H1 (cell line): ENCODE measurements at regions not wholly inside any gene's neighbourhood (a gene's known extent, or its start where the extent isn't known, plus 50 kb on each side); places are given as distances from the start of the nearest gene placed in this dataset.

Source experiments
- CTCF ChIA-PET: fragments of 300-600 bp; sonication (Branson Sonifier 250); formaldehyde crosslinking; loops from one replicate; lab custom pipeline; 2021; ENCODE audit not compliant: partially characterized antibody; lab: Charles Lee
- POLR2A ChIA-PET: fragments of 300-600 bp; sonication (Branson Sonifier 250); formaldehyde crosslinking; loops from one replicate; lab custom pipeline; 2021; ENCODE audit warnings: inconsistent platforms; ENCODE audit not compliant: partially characterized antibody; lab: Charles Lee
- DNase-seq, 2 experiments: peaks; one replicate each; pipeline versions ENCODE4 v3.0.0 to v3.0.0-alpha.2; 2010 to 2022; ENCODE audit warnings: low spot score in 2 of 2, low read depth in 1 of 2, mixed read lengths in 1 of 2
- FAIRE-seq: peaks from 2 replicates; lab custom pipeline; 2011; peaks lifted over from hg19 to GRCh38; lab: Jason Lieb, UNC
- H2AFZ ChIP-seq: 2 replicates; pipeline ENCODE4 v1.8.1; 2012; ENCODE audit warnings: low read length, inconsistent platforms
- H2AK5ac ChIP-seq: 2 replicates; pipeline ENCODE4 v1.6.1; 2013; ENCODE audit warnings: low read depth, low read length
- H2BK120ac ChIP-seq: replicated peaks from 2 replicates; pipeline ENCODE3; 2013; ENCODE audit warnings: low read depth, low read length, inconsistent platforms
- H2BK12ac ChIP-seq: 2 replicates; pipeline ENCODE4 v1.6.1; 2013; ENCODE audit warnings: low read depth, low read length
- H2BK15ac ChIP-seq: 2 replicates; pipeline ENCODE4 v1.6.1; 2013; ENCODE audit warnings: low read length
- H2BK20ac ChIP-seq: 2 replicates; pipeline ENCODE4 v1.6.1; 2013; ENCODE audit warnings: low read length
- H2BK5ac ChIP-seq: 2 replicates; pipeline ENCODE4 v1.6.1; 2013; ENCODE audit warnings: low read depth, low read length
- H3K14ac ChIP-seq: 2 replicates; pipeline ENCODE4 v1.6.1; 2013; ENCODE audit warnings: inconsistent platforms; ENCODE audit not compliant: insufficient read length
- H3K18ac ChIP-seq: 2 replicates; pipeline ENCODE4 v1.6.1; 2013; ENCODE audit warnings: low read length; ENCODE audit errors: extremely low read depth
- H3K23ac ChIP-seq: 2 replicates; pipeline ENCODE4 v1.6.1; 2013; ENCODE audit warnings: inconsistent platforms; ENCODE audit not compliant: insufficient read length
- H3K23me2 ChIP-seq: 2 replicates; pipeline ENCODE4 v1.6.1; 2013; ENCODE audit warnings: low read depth, low read length
- H3K27ac ChIP-seq: 2 replicates; pipeline ENCODE4 v1.6.1; 2011; ENCODE audit warnings: low read depth, low read length, inconsistent platforms
- H3K27me3 ChIP-seq, 4 experiments: replicated peaks in 1 of 4; 1 replicate in 1 of 4; 2 replicates in 3 of 4; pipeline versions ENCODE4 v1.6.1 to v1.8.1; 2011 to 2013; ENCODE audit warnings: low read length in 3 of 4, mild to moderate bottlenecking in 3 of 4, inconsistent platforms in 2 of 4, mixed read lengths in 2 of 4, moderate library complexity in 1 of 4; ENCODE audit not compliant: control insufficient read depth in 3 of 4, insufficient read depth in 3 of 4; ENCODE audit errors: extremely low read depth in 1 of 4
- H3K36me3 ChIP-seq, 4 experiments: 2 replicates each; pipeline versions ENCODE4 v1.6.1 to v1.8.1; 2011 to 2013; ENCODE audit warnings: mild to moderate bottlenecking in 4 of 4, low read length in 3 of 4, moderate library complexity in 2 of 4, control low read depth in 1 of 4, inconsistent platforms in 1 of 4; ENCODE audit not compliant: insufficient read depth in 4 of 4, control insufficient read depth in 2 of 4
- H3K4ac ChIP-seq: replicated peaks from 2 replicates; pipeline ENCODE3; 2013; ENCODE audit warnings: low read length, low read depth, mixed read lengths, inconsistent platforms; ENCODE audit not compliant: insufficient read length
- H3K4me1 ChIP-seq, 4 experiments: replicated peaks in 1 of 4; 1 replicate in 1 of 4; 2 replicates in 3 of 4; pipeline versions ENCODE4 v1.6.1 to v1.8.1; 2011 to 2013; ENCODE audit warnings: low read length in 3 of 4, inconsistent platforms in 2 of 4, mixed read lengths in 1 of 4; ENCODE audit not compliant: insufficient read depth in 4 of 4, control insufficient read depth in 3 of 4
- H3K4me2 ChIP-seq, 2 experiments: 2 replicates each; pipeline versions ENCODE4 v1.6.1 to v1.8.1; 2011 to 2013; ENCODE audit warnings: low read depth in 2 of 2, low read length in 2 of 2, control low read depth in 1 of 2, inconsistent platforms in 1 of 2, mild to moderate bottlenecking in 1 of 2; ENCODE audit not compliant: insufficient read depth in 1 of 2
- H3K4me3 ChIP-seq, 4 experiments: fragments of 200-600, 300-600 bp in 1 of 4; sonication (generic), shearing (Covaris generic), sonication (Bioruptor Twin) in 1 of 4; 2 replicates each; pipeline versions ENCODE4 v1.5.1 to v1.8.1; 2011 to 2016; ENCODE audit warnings: low read length in 4 of 4, low read depth in 3 of 4, control low read depth in 2 of 4, inconsistent platforms in 2 of 4, mild to moderate bottlenecking in 2 of 4, mixed read lengths in 1 of 4, moderate library complexity in 1 of 4; ENCODE audit not compliant: insufficient read depth in 2 of 4; ENCODE audit errors: extremely low read depth in 1 of 4
- H3K56ac ChIP-seq: replicated peaks from 2 replicates; pipeline ENCODE3; 2013; ENCODE audit warnings: low read depth, mild to moderate bottlenecking, mixed read lengths, low read length, inconsistent platforms; ENCODE audit not compliant: insufficient read length
- H3K79me1 ChIP-seq: 2 replicates; pipeline ENCODE4 v1.6.1; 2013; ENCODE audit warnings: low read depth, low read length, control low read depth
- H3K79me2 ChIP-seq, 2 experiments: 2 replicates each; pipeline versions ENCODE4 v1.6.1 to v1.8.1; 2012 to 2013; ENCODE audit warnings: low read length in 2 of 2, mild to moderate bottlenecking in 2 of 2, inconsistent platforms in 1 of 2; ENCODE audit not compliant: insufficient read depth in 2 of 2, control insufficient read depth in 1 of 2
- H3K9ac ChIP-seq, 4 experiments: replicated peaks in 1 of 4; 1 replicate in 1 of 4; 2 replicates in 3 of 4; pipeline versions ENCODE4 v1.6.1 to v1.8.1; 2011 to 2013; ENCODE audit warnings: low read depth in 3 of 4, low read length in 3 of 4, control low read depth in 2 of 4, mild to moderate bottlenecking in 2 of 4, moderate library complexity in 2 of 4, inconsistent platforms in 1 of 4; ENCODE audit errors: extremely low read depth in 1 of 4
- H3K9me3 ChIP-seq, 2 experiments: 2 replicates each; pipeline versions ENCODE4 v1.6.1 to v1.8.1; 2012 to 2013; ENCODE audit warnings: mild to moderate bottlenecking in 2 of 2, moderate library complexity in 2 of 2, control low read depth in 1 of 2, inconsistent platforms in 1 of 2, low read depth in 1 of 2, low read length in 1 of 2, mixed read lengths in 1 of 2; ENCODE audit not compliant: insufficient read depth in 2 of 2
- H4K20me1 ChIP-seq, 2 experiments: replicated peaks in 1 of 2; 2 replicates each; pipeline versions ENCODE3 to v1.8.1; 2011 to 2013; ENCODE audit warnings: inconsistent platforms in 2 of 2, low read length in 2 of 2, mild to moderate bottlenecking in 1 of 2; ENCODE audit not compliant: insufficient read depth in 2 of 2, control insufficient read depth in 1 of 2
- H4K5ac ChIP-seq: 2 replicates; pipeline ENCODE4 v1.6.1; 2013; ENCODE audit warnings: low read length, low read depth, mixed read lengths, inconsistent platforms; ENCODE audit not compliant: insufficient read length
- H4K8ac ChIP-seq: 2 replicates; pipeline ENCODE4 v1.8.0; 2013; ENCODE audit warnings: mild to moderate bottlenecking, moderate library complexity, low read length, inconsistent platforms; ENCODE audit not compliant: insufficient read depth; ENCODE audit errors: extremely low read depth
- H4K91ac ChIP-seq: replicated peaks from 2 replicates; pipeline ENCODE3; 2013; ENCODE audit warnings: low read length, mixed read lengths, inconsistent platforms; ENCODE audit not compliant: insufficient read length
- BACH1 ChIP-seq: IDR thresholded peaks from 2 replicates; pipeline ENCODE4 v1.6.1; 2012; ENCODE audit warnings: low read length, improper control_type of control experiment
- HDAC2 ChIP-seq, 2 experiments: fragments of 300-600 bp in 1 of 2; sonication (generic) in 1 of 2; IDR thresholded peaks; 2 replicates each; pipeline ENCODE4 v1.6.1; 2011 to 2012; ENCODE audit warnings: low read depth in 2 of 2, low read length in 2 of 2, mild to moderate bottlenecking in 2 of 2, moderate library complexity in 2 of 2, borderline replicate concordance in 1 of 2, inconsistent platforms in 1 of 2
- HDAC6 ChIP-seq: IDR thresholded peaks from one replicate; pipeline ENCODE4 v1.7.1; 2012; ENCODE audit warnings: low read depth, mild to moderate bottlenecking, inconsistent platforms, low read length, moderate library complexity
- MAFK ChIP-seq: IDR thresholded peaks from 2 replicates; pipeline ENCODE4 v1.6.1; 2012; ENCODE audit warnings: low read depth, mild to moderate bottlenecking, improper control_type of control experiment, low read length
- NANOG ChIP-seq: IDR thresholded peaks from 2 replicates; pipeline ENCODE4 v1.6.1; 2011; ENCODE audit warnings: low read length, low read depth, mild to moderate bottlenecking, inconsistent platforms; ENCODE audit not compliant: insufficient read depth, poor library complexity, severe bottlenecking
- POLR2A ChIP-seq, 2 experiments: IDR thresholded peaks; 1 replicate in 1 of 2; 2 replicates in 1 of 2; pipeline ENCODE4 v1.6.1; 2011; ENCODE audit warnings: low read depth in 2 of 2, low read length in 2 of 2, mild to moderate bottlenecking in 2 of 2; ENCODE audit errors: control extremely low read depth in 1 of 2
- RFX5 ChIP-seq: IDR thresholded peaks from 2 replicates; pipeline ENCODE4 v1.6.1; 2011; ENCODE audit warnings: low read depth, low read length, improper control_type of control experiment, borderline replicate concordance
- SP4 ChIP-seq: IDR thresholded peaks from 2 replicates; pipeline ENCODE4 v1.6.1; 2012; ENCODE audit warnings: low read length, inconsistent platforms
- ZNF274 ChIP-seq: IDR thresholded peaks from 2 replicates; pipeline ENCODE4 v1.7.0; 2012; ENCODE audit warnings: low read length, borderline replicate concordance; ENCODE audit errors: extremely low read depth
- WGBS, 2 experiments: shearing (Covaris generic) in 1 of 2; methylation state at CpG; one replicate each; pipeline versions ENCODE4 v1.1.6 to v1.1.7; 2013 to 2015; ENCODE audit warnings: low lambda C conversion rate in 2 of 2, mixed read lengths in 2 of 2, inconsistent platforms in 1 of 2, low coverage in 1 of 2, missing lambda C conversion rate in 1 of 2; ENCODE audit not compliant: insufficient replicate concordance in 2 of 2, insufficient coverage in 1 of 2, insufficient read length in 1 of 2; ENCODE audit errors: extremely low coverage in 1 of 2, missing lambda C conversion rate in 1 of 2; 5-methylcytosine and 5-hydroxymethylcytosine counted together
- TF ChIP-seq, protein P1 (sequence below), 3 experiments: IDR thresholded peaks; 1 replicate in 2 of 3; 2 replicates in 1 of 3; pipeline versions ENCODE4 v1.5.1 to v1.6.1; 2011; ENCODE audit warnings: low read length in 3 of 3, mild to moderate bottlenecking in 3 of 3, inconsistent platforms in 2 of 3, low read depth in 1 of 3, moderate library complexity in 1 of 3; ENCODE audit not compliant: insufficient read depth in 1 of 3; ENCODE audit errors: control extremely low read depth in 1 of 3
- TF ChIP-seq, protein P2 (sequence below): IDR thresholded peaks from 2 replicates; pipeline ENCODE4 v1.6.1; 2012; ENCODE audit warnings: low read length, inconsistent platforms

DNA sequence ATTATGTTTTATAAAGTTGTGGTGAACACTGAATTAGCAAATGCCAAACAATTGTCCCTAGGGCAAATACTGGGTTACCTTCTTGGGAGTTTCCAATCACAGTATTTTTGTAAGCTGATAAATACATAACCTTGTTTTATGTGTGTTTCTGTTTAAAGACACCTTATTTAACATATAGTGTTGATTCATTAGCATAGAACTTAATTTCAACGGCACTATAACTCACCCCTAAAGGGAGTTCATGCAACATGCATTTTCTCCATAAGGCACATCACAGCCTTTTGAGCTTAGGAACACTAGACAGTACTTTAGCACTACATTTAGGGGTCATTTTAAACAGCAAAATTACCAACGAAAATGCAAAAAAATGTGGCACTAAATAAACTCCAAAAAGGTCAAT, 74.2 kb upstream of the TYRP1 start:
- H3K4me2 ChIP-seq: no peak overlapping the region
- H2BK120ac ChIP-seq: no peak overlapping the region
- H3K27ac ChIP-seq: no peak overlapping the region
- H3K18ac ChIP-seq: no peak overlapping the region
- H4K20me1 ChIP-seq: no peaks in the 10 kb centered on the region
- no peaks in the 10 kb centered on the region for H3K27me3 ChIP-seq
- DNase-seq: no peak
- no peak overlapping the region for H2BK5ac ChIP-seq
- H3K4me3 ChIP-seq: no peak overlapping the region
- H3K9ac ChIP-seq: no peak overlapping the region
- H3K56ac ChIP-seq: no peak overlapping the region
- no peaks in the 10 kb centered on the region for H3K23me2 ChIP-seq
- FAIRE-seq: no peak
- 84% methylated on average over 2 of the region's 2 CpGs; no CpG with 5 or more reads in 1 of the 2 experiments for WGBS, 2 experiments
- CTCF ChIA-PET: interaction anchor here (3.2 kb wide), 1 partner anchor 21 kb away, joined by 10 read pairs; no protein-coding TSS in a partner anchor
- H4K91ac ChIP-seq: no peak overlapping the region
- no peak overlapping the region for H4K5ac ChIP-seq
- H3K9me3 ChIP-seq: no peaks in the 10 kb centered on the region
- H2BK20ac ChIP-seq: no peak overlapping the region
- H3K36me3 ChIP-seq: no peaks in the 10 kb centered on the region
- no peak overlapping the region for H4K8ac ChIP-seq
- H3K4me1 ChIP-seq: no peaks in the 10 kb centered on the region
- H2AFZ ChIP-seq: no peak overlapping the region
- H3K14ac ChIP-seq: no peak overlapping the region
- no peaks in the 10 kb centered on the region for H3K79me1 ChIP-seq
- no peak overlapping the region for H2AK5ac ChIP-seq
- H2BK12ac ChIP-seq: no peak overlapping the region
- no peaks in the 10 kb centered on the region for H3K79me2 ChIP-seq
- POLR2A ChIA-PET: no interaction called here
- H2BK15ac ChIP-seq: no peak overlapping the region
- no peak overlapping the region for H3K23ac ChIP-seq
- no peak overlapping the region for H3K4ac ChIP-seq
- TF ChIP-seq HDAC2 (IDR thresholded peaks at IDR 0.05; ENCODE audit: borderline replicate concordance in 1 of 2, low read depth in 2 of 2, low read length in 2 of 2): no peak
- no peak for TF ChIP-seq POLR2A (IDR thresholded peaks at IDR 0.05; ENCODE audit: control extremely low read depth in 1 of 2, low read depth in 2 of 2, low read length in 2 of 2)
- no peak for TF ChIP-seq ZNF274
- TF ChIP-seq BACH1: no peak
- TF ChIP-seq MAFK: no peak
- TF ChIP-seq RFX5: no peak
- TF ChIP-seq NANOG: no peak
- no peak for TF ChIP-seq SP4
- TF ChIP-seq, protein P1, sequence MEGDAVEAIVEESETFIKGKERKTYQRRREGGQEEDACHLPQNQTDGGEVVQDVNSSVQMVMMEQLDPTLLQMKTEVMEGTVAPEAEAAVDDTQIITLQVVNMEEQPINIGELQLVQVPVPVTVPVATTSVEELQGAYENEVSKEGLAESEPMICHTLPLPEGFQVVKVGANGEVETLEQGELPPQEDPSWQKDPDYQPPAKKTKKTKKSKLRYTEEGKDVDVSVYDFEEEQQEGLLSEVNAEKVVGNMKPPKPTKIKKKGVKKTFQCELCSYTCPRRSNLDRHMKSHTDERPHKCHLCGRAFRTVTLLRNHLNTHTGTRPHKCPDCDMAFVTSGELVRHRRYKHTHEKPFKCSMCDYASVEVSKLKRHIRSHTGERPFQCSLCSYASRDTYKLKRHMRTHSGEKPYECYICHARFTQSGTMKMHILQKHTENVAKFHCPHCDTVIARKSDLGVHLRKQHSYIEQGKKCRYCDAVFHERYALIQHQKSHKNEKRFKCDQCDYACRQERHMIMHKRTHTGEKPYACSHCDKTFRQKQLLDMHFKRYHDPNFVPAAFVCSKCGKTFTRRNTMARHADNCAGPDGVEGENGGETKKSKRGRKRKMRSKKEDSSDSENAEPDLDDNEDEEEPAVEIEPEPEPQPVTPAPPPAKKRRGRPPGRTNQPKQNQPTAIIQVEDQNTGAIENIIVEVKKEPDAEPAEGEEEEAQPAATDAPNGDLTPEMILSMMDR (IDR thresholded peaks at IDR 0.05; ENCODE audit: control extremely low read depth in 1 of 3, insufficient read depth in 1 of 3, low read depth in 1 of 3, low read length in 3 of 3): no peak
- TF ChIP-seq, protein P2, sequence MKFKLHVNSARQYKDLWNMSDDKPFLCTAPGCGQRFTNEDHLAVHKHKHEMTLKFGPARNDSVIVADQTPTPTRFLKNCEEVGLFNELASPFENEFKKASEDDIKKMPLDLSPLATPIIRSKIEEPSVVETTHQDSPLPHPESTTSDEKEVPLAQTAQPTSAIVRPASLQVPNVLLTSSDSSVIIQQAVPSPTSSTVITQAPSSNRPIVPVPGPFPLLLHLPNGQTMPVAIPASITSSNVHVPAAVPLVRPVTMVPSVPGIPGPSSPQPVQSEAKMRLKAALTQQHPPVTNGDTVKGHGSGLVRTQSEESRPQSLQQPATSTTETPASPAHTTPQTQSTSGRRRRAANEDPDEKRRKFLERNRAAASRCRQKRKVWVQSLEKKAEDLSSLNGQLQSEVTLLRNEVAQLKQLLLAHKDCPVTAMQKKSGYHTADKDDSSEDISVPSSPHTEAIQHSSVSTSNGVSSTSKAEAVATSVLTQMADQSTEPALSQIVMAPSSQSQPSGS: no peak
- TF ChIP-seq HDAC6: no peak
